Activated CD4-positive, alpha-beta T cell treated with anti-CD3 and anti-CD28 coated beads, Interleukin-10, Interleukin-2, amounts not matched to agents 100 ng/mL and 50 ng/mL, durations not matched to agents 16 hours and 8 hours (primary cell): ENCODE measurements at regions not wholly inside any gene's neighbourhood (a gene's known extent, or its start where the extent isn't known, plus 50 kb on each side); places are given as distances from the start of the nearest gene placed in this dataset.
A peak's percentile ranks its signal among the peaks of the same experiment; 100 is the strongest.
"Not testable (repeated sequence)": the region's sequence is repeated elsewhere in the genome, so short reads cannot be mapped to it uniquely, and the experiment has no call there.

Source experiments
- DNase-seq: peaks from one replicate; pipeline ENCODE4 v3.0.0-alpha.2; 2020

DNA sequence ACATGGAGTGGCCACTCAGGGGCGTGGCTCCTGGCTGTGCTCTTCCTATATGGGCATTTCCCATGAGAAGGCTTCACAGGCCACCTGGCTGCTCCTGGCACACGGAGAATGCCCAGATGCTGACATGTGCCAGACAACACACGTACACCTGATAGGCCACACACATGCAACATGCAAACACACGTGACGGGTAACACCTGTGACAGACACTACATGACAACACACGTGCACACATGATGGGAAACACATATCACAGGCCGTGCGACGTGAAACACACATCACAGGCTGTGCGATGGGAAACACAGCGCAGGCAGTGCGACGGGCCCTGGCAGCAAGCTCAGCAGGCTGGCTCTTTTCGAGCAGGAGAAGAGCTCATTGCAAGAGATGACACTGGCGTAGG, 94.3 kb upstream of the HMX1 start:
- not testable (repeated sequence) for DNase-seq

DNA sequence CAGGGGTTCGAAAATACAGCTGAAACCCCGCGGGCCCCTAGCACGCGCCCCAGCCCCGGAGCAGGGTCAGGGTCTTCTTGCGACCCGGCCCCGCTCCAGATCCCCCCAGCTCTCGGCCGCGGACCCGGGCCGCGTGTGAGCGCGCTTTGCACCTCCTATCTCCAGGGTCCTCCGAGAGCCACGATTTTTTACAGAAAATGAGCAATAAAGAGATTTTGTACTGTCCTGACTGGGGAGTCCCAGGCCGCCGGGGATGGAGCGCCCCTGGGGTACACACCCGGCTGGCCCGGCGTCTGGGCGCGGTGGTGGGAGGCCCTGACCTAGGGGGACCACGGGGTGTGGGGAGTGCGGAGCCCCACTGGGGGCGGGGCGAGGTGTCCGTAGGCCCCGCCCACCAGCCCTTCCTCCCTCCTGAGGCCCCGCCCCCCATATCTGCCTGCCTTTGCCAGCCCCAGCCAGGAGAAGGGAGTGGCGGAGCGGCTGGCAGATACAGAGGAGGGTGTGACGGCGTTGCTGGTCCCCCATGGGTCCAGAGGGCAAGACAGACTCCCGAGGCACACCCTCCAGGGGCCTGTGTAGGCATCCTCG, 92.7 kb upstream of the HMX1 start:
- DNase-seq = not testable (repeated sequence)

DNA sequence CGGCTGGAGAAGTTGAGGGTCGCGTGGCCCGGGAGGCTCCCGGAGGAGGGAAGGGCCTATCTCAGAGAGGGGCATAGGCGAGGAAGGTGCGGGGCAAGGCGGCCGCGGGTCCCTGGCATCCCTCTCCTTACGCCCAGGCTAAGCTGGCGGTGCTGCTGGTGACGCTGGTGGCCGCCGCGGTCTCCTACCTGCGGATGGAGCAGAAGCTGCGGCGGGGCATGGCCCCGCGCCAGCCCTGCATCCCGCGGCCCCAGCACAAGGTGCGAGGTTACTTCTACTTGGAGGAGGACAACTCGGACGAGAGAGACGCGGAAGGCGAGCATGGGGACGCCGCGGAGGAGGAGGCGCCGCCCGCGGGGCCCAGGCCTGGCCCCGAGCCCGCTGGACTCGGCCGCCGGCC, 91.9 kb upstream of the HMX1 start:
- not testable (repeated sequence) for DNase-seq

DNA sequence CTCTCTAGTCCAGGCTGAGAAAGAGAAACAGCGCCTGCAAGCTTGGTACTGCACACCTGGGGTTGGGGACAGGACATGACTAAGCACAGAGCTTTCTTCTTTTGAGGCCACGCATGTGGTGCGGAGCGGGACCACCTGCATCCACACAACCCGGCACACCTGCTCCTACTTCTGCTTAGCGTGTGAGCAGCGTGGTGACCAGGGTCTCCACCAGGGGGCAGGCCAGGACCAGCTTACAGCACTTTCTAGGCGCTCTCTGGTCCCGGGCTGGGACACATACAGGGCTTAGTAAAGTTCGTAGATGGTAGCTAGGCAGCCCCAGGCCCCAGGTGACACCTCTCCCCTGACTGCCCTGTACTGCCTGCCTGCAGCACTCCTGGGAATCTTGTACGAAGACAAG, 89.7 kb upstream of the HMX1 start:
- DNase-seq = peak; percentile 74

DNA sequence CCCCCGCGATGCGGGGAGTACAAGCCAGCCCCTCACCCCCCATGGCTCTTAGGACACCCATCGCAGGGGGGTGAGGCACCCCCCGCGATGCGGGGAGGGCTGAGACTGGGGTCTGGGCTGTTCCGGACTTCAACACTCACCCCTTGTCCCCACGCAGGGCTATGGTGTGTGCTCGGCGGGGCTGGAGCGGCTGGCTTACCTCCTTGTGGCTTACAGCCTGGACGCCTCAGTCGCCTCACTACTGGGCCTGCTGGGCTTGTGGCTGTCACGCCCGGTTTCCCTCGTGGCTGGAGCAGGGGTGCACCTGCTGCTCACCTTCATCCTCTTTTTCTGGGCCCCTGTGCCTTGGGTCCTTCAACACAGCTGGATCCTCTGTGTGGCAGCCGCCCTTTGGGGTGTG, 87.8 kb upstream of the HMX1 start:
- not testable (repeated sequence) for DNase-seq

DNA sequence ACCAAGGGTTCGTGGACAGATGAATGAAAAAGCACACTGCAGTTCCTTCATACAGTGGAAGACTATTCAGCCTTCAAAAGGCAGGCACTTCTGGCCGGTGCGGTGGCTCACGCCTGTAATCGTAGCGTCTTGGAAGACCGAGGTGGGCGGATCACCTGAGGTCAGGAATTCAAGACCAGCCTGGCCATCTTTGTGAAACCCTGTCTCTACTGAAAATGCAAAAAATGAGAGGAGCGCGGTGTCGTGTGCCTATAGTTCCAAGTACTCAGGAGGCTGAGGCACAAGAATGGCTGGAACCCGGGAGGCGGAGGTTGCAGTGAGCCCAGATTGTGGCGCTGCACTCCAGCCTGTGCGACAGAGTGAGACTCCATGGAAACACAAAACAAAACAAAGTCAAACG, 82.4 kb upstream of the HMX1 start:
- not testable (repeated sequence) for DNase-seq

DNA sequence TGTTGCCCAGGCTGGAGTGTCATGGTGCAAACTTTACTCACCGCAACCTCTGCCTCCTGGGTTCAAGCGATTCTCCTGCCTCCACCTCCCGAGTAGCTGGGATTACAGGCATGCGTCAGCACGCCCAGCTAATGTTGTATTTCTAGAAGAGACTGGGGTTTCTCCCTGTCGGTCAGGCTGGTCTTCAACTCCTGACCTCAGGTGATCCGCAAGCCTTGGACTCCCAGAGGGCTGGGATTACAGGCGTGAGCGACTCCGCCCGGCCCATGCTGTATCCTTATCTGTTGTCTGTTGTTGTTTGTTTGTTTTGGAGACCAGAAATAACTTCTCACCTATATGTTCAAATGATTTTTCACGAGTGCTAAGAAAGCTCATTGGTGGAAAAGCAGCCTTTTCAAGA, 81.2 kb upstream of the HMX1 start:
- not testable (repeated sequence) for DNase-seq

DNA sequence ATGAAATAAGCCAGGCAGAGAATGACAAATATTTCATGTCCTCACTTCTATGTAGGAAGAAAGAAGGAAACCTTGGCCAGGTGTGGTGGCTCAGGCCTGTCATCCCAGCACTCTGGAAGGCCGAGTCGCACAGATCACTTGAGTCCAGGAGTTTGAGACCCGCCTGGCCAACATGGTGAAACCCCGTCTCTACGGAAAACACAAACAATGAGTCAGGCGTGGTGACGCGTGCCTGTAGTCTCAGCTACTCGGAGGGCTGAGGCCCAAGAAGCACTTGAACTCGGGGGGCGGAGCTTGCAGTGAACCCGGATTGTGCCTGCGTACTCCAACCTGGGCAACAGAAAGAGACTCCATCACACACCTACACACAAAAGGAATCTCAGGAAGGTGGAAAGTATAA, 80.5 kb upstream of the HMX1 start:
- not testable (repeated sequence) for DNase-seq

DNA sequence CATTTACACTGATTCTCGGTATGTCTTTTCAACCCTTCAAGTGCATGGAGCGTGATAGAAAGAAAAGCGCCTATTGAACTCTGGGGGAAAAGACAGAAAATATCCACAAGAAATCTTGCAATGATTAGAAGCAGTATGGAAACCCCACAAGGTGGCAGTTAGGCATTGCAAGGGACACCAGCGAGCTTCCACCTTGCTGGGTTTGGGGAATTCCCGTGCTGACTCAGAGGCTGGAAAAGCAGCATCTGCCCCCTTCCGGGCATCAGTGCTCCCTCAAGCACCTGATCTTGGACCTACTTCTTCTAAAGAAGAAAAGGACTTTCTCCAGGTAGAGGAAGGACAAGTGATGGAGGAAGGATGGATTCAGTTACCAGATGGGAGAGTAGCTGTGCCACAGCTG, 73.9 kb upstream of the HMX1 start:
- not testable (repeated sequence) for DNase-seq

DNA sequence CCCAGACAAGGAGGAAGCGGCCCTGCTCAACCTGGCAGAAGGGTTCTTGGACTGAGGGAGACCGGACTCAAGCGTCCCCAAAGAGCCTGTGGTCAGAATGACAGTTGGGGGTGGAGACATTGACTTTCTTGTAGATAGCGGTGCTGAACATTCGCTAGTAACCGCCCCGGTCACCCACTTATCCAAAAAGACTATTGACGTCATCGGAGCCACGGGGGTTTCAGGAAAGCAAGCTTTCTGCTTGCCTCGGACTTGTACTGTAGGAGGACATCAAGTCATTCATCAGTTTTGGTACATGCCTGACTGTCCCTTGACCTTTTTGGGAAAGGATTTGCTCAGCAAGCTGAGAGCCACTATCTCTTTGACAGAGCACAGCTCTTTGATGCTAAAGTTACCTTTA, 71.7 kb upstream of the HMX1 start:
- not testable (repeated sequence) for DNase-seq

DNA sequence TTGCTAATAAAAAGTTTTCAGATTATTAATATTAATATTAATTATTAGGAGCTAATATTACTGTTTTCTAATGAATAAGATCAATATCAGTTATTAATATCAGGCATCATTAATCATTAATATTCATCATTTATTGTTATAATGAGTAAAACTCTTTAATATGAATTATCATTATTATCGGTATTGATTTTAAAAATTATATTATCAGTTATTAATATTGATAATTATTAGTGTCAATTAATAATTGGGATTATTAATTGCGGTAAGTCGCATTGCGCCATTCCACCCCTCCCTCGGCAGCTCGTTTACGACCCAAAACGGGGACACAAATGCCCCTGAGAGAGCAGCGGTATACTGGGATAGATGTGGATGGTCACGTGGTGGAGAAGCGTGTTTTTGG, 70.4 kb upstream of the HMX1 start:
- DNase-seq = not testable (repeated sequence)

DNA sequence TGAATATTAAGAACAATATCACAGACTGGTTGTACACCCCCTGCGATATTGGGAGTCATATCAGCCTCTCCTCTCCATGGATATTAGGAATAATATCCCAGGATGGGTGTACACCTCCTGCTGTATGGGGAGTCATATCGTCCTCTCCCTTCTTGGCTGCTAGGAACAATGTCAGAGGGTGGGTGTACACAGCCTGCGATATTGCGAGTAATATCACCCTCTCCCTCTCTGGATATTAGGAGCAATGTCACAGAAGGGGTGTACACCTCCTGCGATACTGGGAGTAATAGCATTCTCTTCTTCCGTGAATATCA, 69.8 kb upstream of the HMX1 start:
- not testable (repeated sequence) for DNase-seq

DNA sequence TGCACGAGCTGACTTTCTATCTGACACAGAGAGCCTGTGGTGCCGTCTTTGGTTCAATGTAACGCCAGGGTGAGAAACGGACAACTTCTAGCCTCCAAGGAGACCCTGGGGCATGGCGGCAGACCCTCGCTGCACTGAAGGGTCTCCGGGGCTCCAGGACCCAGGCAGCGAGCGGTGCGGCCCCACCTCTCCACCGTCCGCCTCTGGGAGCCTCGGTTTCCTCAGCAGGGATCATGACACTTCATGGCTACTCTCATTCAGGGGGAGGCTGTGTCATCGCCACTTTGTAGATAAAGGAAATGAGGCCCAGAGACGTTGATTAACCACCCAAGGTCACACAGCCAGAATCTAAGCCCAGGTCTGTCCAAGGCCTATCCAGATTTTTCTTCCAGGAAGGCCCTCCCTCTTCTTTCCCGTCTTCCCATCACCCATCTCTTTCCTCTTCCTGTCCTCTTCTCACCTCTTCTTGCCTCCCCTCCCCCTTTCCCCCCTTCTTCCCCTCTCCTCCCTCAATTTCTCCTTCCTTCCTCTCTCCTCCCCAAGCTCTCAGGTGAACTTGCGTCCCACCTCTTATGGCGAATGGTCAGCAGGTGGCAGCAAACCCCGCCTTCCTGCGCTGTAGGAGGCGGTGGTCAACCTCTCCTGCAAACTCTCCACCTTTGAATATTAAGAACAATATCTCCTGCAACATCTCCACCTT, 69.3 kb upstream of the HMX1 start:
- peak; percentile 14 for DNase-seq

DNA sequence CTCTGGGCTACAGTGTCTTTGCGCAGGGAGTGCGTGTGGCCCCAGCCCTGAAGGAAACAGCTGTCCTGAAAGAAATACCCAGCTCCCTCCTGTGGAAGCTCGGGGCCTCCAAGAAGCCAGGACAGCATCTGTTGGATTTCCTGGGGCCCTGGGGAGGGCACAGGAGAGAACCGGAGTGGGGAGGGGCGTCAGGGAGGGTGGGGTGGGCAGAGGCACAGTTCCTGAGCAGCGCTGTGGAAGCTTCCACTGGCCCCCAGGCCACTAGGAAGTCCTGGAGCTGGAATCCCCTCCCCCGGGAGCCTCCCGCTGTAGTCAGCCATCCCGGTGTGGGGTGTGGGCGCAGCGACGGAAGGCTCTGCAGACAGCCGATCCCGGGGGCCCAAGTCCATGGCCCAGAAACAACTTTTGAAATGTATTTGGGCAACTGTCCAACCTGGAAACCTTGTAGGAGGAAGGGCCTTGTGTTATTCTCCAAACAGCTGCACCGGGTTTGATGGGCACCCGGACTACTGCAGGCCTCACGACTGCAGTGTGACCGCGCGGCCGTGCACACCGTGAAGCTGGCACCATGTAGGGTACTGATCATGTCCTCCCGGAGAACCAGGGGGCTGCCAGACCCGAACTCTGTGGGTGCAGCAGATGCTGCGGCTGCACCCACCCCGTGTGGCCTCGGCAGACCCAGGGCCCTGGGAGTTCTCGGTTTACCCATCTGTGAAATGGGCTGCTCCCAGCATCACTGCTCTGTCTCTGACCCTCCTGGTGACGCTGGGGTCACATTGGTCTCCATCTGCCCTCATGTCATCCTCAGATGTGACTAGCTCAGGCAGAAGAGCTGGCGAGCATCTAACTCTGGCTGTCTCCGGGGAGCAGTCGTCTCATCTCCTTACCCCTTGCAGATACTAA, 68.5 kb upstream of the HMX1 start:
- no peak for DNase-seq

DNA sequence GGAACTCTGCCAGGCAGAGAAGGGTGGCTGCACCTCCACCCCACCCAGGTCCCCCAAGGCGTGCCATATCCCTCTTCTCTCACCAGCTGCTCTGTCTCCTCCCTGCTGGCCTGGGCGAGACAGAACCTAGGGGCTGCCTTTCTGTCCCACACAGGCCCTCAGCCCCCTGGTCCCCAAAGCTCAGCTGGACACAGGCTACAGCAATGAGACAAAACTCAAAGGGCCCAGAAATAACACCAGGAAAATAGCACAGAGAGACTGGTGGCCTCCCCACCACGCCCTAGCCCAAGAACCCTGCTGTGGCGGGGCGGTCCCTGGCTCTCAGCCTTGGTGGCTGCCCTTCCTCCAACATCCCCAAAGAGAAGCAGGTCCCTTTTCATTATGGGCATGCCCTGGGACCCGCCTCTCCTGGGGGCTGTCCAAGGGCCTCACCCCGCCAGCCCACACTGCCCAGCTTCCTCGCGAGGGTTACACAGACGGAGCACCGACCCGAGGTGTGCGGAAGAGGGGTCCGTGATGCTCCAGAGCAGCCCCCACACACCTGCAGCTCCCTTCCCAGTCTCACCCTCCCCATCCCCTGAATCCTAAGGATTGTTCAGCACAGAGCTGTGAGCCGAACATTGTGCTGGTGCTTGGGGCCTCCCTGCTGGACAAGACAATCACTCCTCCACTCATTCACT, 67.7 kb upstream of the HMX1 start:
- DNase-seq = no peak

DNA sequence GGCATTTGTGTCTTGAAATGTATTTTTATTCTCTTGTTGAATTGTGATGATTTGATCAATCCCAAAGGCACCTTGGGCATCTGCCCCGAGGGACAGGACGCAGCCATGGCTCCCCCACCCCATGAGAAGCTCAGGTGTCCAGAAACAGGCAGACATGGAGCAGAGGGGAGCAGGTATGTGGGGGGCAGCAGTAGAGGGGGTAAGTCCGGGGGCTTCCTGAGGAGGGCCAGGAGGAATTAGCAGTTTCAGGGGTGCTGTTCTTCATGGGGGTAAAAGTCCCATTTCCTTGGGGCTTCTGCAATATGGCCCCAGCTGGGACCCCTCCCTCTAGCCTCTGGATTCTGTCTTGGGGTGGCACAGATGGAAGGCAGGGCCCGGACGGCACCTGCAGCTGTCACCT, 67.0 kb upstream of the HMX1 start:
- no peak for DNase-seq

DNA sequence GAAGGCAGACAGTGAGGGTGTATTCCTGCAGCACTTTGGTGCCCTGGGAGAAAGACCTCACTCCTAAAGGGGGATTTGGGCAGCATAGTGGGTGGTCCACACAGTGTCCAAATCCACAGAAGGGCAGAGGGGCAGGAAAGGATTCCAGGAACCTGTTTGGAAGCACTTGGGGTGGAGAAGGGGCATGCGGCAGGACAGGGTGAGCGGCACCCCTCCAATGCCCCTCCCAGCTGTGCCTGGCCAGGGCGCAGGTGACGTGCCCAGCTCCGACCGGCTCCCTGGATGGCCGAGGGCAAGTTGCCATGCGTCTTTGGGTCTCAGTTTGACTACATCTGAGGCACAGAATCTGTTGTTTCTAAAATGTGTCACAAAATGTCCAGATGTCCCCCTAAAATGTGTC, 66.5 kb upstream of the HMX1 start:
- no peak for DNase-seq

DNA sequence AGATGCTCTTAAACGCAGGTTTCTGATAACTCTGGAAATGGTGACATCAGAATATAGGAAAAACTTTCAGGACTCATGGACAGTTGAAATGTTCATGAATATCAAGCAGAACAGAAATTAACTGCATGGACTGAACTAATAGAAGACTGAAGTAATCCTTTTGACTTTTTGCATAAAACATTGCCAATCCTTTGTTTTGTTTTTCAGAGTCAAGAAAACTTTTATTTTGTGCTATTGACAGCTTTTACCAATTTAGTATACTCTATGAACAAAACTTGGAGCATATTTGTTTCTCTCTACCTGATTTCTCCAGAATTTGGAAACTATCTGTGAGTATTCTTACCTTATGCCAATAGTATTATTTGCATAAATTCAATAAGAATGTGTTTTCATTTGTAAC, 61.2 kb upstream of the HMX1 start:
- no peak for DNase-seq

DNA sequence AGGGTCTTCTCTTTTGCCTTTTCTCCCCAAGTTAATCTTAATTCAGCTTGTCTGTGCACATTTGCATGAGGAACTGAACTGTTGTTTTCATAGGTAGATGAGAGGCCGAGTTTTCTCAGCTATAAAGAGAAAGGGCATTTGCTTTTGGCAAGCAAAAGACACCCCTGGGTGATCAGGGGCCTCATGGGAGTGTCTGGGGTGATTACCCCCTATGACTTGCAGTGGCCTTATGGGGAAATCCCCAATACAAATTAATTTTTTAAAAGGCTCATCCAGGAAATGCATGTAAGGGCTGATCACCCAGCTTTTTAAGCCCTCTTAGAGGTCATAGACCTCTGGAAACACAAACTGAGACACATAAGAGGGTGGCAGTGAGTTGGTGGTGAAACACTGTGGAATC, 56.4 kb upstream of the HMX1 start:
- DNase-seq = no peak

DNA sequence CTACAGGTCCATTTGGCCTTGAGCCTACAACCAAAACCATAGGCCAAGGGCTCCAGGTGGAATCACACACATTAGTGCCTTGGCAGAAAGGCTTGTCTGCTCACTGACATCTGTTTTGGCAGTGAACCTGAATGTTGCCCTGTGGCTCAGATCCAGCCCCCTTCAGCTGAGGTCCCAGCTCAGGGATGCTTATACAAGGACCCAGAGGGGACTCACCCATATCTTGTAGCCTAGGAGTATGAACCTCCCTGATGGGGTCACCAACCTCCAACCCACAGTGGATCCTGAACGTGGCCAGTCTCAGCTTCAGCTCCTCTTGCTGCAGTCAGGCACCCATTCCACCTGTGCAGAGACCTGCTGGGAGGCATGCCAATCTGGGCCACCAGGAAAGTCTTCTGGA, 50.8 kb upstream of the HMX1 start:
- DNase-seq = no peak

DNA sequence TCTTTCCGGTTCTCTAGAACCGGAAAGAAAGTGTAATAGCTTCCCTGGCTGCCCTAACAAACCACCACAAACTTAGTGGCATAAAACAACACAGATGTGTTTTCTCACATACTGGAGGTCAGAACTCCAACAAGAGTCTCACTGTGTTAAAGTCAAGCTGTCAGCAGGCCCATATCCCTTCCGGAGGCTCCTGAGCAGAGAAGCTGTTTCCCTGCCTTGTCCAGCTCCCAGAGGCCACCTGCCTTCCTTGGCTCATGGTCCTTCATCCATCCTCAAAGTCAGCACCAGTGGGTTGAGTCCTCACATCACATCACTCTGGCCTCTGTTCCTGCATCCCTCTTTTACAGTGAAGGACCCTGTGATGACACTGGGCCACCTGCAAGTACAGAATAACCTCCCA, 49.8 kb upstream of the HMX1 start:
- no peak for DNase-seq
